GM19043 (cell line): ENCODE measurements at regions not wholly inside any gene's neighbourhood (a gene's known extent, or its start where the extent isn't known, plus 50 kb on each side); places are given as distances from the start of the nearest gene placed in this dataset.
"Not testable (repeated sequence)": the region's sequence is repeated elsewhere in the genome, so short reads cannot be mapped to it uniquely, and the experiment has no call there.

Source experiments
- ATAC-seq: cut with Tn5 transposase; IDR thresholded peaks from one replicate; pipeline ENCODE4 v1.9.1; 2021; ENCODE audit warnings: low read depth; ENCODE audit not compliant: unreplicated experiment

GRCh38 chr1:212155219-212155618 is 119.7 kb downstream of the DTL start:
- no peak for ATAC-seq

DNA sequence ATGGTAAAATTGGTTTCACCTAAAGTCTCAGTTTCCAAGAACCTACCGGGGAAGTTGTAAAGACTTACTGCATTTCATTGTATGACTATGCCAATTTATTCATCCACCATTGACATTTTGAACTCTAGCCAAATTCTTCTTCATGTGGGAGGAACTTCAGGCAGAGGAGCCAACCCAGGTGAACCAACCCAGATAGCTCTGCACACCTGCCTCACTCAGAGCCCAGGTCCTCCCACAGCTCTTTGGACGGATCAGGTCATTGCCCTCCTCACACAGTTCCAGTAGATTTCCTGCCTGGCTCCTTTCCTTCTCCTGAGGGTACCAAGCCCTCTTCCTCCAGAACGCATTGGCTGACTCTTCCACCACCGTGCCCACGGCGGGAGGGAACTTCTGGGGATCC is 121.7 kb downstream of the DTL start:
- ATAC-seq = no peak

DNA sequence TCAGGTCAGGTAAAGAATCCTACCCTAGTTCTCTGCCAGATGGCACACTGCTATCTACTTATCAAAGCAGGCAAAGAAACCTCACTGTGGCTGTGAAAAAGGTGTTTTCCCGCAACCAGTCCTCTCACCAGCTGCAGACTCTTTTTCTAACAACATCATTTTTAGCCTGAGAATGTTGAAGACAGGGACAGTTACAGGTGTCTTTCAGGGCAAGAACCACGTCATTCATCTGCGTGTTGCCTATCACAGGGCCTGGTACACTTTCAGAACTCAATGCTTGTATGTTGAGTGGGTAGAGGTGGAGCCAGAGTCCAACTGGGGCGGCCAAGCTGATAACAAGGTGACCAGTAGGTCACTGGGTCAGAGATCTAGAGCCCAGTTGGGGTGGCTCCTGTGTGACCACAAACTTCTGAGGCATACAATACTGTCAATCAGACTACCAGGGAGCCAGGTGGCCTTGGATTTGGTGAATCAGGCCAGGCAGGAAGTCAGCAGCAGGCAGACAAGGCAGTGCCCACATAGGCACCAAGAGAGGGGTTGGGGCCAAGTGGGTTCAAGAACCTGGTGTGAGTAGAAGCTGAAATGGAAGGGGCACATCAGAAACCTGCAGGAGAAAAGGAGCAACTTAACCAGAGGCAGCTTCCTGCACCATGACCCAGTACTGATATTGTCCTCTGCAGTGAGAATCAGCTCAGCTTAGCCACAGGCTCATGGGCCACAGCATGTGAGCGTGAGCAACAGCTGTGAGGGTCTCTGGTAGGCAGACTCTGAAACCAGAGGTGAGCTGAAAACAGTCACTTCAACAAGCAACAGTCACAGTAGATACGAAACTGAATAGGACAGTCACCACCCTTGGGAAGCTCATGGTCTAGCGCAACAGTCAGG is 123.6 kb downstream of the DTL start:
- ATAC-seq = peak; percentile 45

GRCh38 chr1:212161231-212161781 is 123.9 kb upstream of the PPP2R5A start:
- ATAC-seq = no peak

DNA sequence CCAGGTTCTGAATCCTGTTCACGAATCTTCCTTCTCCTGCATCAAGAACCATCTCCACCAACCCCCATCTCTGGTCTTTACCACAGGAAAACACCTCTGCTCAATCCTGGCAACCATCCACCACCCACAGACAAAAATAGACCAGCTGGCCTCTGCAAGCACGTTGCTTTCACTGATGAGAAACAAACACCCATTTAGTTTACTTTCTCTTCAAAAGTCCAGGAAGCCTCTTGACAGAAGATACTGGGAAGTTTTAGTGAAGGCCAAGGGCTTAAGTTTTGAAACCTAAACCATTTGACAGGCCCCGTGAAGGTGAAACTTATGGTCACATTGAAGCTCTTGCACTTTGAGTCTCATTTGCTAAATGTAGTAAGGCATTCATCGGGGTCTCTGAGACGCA is 122.6 kb upstream of the PPP2R5A start:
- peak; percentile 42 for ATAC-seq

DNA sequence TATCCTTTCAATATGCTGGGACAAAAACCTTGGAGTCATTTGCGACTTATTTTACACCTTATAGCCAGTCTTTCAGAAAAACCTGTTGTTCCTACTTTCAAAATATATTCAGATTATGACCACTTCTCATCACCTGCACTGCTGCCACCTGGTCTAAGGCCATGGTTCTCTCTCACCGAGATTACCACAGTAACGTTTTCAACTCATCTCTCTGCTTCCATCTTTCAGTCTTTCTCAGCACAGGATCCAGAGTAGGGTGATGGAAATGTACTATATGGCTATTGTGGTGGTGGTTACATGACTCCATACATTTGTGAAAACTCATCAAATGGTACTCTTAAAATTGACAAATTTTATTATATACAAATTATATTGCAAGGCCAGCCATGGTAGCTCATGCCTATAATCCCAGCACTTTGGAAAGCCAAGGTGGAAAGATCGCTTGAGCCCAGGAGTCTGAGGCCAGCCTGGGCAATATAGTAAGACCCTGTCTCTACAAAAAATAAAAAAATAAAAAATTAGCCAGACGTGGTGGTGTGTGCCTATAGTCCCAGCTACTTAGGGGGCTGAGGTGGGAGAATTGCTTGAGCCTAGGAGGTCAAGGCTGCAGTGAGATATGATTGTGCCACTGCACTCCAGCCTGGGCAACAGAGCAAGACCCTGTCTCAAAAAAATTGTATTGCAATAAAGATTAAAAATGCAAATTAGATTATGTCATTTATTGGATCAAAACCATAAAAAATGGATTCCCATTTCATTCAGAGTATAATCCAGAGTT is 120.9 kb upstream of the PPP2R5A start:
- ATAC-seq = no peak

DNA sequence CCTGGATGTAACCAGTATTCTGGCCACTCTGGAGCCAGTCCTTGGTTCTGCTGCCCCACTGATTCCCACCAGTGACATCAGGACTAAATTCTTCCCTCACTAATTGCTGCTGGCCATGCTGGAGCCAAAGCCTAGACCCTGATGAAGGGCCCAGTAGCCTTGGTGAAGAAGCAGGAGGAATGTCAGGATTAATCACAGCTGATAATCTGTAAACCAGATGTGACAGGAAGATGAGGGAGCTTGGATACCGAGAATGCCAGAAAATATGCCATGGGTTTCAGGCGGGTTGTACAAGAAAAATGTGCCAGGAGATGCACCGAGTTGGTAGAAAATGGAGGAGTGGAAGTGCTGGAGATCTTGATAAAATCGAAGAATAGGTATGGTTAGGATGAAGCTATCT is 119.0 kb upstream of the PPP2R5A start:
- ATAC-seq = no peak

DNA sequence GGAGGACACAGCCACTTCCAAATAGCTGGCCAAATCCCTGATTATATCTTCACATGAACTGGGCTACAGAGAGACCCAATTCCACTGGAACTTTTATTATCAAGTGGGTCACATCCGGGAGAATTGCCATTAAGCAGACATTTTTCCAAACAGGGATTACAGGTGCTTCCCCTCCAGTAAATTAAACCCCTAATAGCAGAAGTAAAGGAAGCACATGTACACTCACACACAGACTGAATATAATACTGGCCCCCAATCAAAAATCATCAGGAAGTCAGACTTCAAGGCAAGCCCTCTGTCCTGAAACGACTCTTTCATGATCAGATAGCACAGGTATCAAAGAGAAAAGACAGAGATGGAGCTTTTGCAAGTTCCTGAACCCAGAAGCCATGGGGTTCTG is 118.6 kb upstream of the PPP2R5A start:
- no peak for ATAC-seq

- no peak for ATAC-seq
These were observed 118.1 kb upstream of the PPP2R5A start for GRCh38 chr1:212167098-212167497.

DNA sequence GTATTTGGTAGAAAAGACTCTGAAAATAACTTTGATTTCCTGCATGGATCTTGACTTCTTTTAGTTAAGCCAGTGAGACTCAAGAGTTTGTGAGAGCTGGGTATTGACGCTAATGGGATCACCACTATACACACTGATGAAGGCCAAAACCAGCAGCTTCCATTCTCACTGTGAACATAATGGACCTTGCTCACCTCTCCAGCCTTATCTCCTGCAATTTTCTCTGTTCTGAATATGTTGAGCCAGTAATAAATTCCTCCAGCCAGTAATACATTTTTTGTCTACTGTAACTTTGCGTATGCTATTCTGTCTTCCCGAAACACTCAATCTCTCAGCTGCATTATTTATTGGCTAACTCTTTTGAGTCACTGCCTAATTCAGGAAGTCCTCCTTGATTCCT is 111.6 kb upstream of the PPP2R5A start:
- ATAC-seq = no peak

DNA sequence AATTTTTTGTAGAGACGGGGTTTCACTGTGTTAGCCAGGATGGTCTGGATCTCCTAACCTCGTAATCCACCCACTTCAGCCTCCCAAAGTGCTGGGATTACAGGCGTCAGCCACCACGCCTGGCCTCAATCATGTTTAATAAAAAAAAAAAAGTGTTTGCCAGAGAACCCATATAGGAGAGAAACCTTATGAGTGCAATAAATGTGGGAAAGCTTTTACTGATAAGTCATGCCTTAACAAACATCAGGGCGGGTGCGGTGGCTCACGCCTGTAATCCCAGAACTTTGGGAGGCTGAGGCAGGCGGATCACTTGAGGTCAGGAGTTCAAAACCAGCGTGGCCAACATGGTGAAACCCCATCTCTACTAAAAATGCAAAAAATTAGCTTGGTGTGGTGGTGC is 110.9 kb upstream of the PPP2R5A start:
- ATAC-seq = not testable (repeated sequence)

DNA sequence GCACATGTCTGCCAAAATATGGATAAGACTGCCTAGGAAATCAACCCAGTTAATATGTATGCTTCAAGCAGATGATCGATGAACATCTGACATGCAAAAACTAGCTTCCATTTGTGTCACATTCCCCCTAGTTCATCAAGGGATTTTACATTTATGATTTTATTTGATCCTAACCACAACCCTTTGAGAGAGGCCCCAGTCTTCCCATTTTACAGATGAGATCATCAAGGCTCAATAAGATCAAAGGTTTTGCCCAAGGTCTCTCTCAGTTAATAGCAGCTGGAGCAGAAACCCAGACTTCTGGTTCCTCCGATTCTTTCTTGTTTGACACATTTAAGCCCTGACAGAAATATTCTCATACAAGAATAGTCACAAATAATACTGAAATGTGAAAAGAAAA is 107.7 kb upstream of the PPP2R5A start:
- ATAC-seq = no peak

- ATAC-seq = no peak
These were observed 106.4 kb upstream of the PPP2R5A start for GRCh38 chr1:212178851-212179250.

- ATAC-seq = no peak
These were observed 105.7 kb upstream of the PPP2R5A start for GRCh38 chr1:212179394-212180076.

DNA sequence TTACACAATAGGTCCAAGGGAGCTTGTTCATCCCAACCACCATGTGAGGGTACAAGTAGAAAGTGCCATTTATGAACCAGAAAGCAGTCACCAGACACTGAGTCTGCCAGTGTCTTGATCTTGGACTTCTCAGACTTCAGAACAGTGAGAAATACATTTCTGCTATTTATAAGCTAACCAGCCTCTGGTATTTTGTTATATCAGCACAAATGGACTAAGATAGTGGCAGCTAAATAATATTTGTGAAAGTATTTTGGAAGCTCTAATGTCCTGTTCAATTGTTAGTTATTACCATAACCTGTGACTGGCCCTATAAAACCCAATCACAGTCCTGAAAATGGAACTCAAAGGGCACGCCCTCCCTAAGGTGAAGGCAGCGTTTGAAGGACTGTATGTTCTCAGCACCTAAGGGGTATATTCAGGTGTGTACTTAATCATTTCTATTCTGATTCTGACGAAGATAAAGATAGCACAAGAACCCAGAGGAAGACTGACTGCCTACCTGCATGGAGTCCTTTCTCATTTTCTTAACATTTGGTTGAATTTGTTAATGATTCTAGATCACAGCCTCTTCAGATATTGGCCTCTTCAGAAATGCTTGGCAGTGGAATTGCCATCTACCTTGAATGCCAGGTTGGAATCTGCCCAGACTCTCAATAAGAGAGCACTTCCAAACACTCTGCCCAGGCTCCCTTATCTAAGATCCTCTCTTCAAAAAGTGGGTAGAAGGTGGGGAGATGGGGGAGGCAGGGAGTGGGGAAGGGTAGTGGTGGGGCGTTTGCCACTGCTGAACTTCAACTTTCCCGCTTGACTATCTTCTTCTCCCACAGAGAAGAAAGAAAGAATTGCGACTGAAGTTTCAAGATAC is 104.0 kb upstream of the PPP2R5A start:
- ATAC-seq = no peak

DNA sequence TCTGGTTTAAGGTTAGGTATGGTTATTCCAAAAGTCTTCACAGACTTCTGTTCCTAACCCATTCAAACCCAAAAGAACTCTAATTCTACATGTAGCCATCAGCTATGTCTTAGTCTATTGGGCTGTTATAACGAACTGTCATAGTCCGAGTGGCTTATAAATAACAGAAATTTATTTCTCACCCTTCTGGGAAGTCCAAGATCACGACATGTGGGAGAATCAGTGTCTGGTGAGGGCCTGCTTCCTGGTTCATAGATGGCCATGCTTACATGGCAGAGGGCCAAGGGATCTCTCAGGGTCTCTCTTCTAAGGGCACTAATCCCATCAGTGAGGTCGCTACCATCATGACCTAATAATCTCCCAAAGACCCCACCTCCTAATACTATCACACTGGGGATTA is 103.0 kb upstream of the PPP2R5A start:
- ATAC-seq = no peak

DNA sequence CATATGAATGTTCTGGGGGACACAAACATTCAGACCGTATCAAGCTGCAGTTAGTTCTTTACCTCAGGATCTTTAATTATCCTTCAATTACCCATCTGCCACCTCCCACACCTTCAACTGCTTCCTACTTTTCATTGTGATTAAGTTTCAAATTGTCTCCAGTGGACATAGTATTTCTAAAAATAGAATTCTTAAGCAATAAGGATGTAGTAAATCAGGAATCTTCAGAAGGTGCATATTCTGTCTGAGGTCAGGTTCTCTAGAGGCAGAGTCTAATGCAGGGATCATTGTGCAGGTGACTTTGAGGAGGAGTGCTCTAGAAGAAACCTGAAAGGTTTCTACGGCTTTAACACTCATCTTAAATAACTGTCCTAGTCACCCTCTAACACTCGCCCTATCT is 102.6 kb upstream of the PPP2R5A start:
- no peak for ATAC-seq

GRCh38 chr1:212186427-212187207 is 98.6 kb upstream of the PPP2R5A start:
- peak; percentile 98 for ATAC-seq

- no peak for ATAC-seq
These were observed 96.4 kb upstream of the PPP2R5A start for GRCh38 chr1:212188599-212189351.
